Activated T-cell treated with anti-CD3 and anti-CD28 coated beads, Interleukin-2, amount 50 U/mL, for 4 hours (primary cell): ENCODE measurements at regions not wholly inside any gene's neighbourhood (a gene's known extent, or its start where the extent isn't known, plus 50 kb on each side); places are given as distances from the start of the nearest gene placed in this dataset.
"Not testable (repeated sequence)": the region's sequence is repeated elsewhere in the genome, so short reads cannot be mapped to it uniquely, and the experiment has no call there.

Experiments
- ATAC-seq, 2 donors: fragments of 200-7000 bp; cut with Tn5 transposase; one replicate each; pipeline ENCODE4 v1.10.0; 2021
- DNase-seq: peaks from one replicate; pipeline ENCODE4 v3.0.0-alpha.2; 2020
- H3K27me3 Mint-ChIP-seq: one replicate; pipeline ENCODE4 v1.8.0; 2021; ENCODE audit warnings: low read depth, mixed read lengths
- H3K36me3 Mint-ChIP-seq: one replicate; pipeline ENCODE4 v1.8.0; 2022; ENCODE audit warnings: mixed read lengths; ENCODE audit not compliant: insufficient read depth
- H3K4me1 Mint-ChIP-seq: one replicate; pipeline ENCODE4 v1.8.0; 2021; ENCODE audit warnings: low read depth, mixed read lengths
- H3K4me3 Mint-ChIP-seq: one replicate; pipeline ENCODE4 v1.8.0; 2021; ENCODE audit warnings: mild to moderate bottlenecking, moderate library complexity, mixed read lengths
- H3K9me3 Mint-ChIP-seq: one replicate; pipeline ENCODE4 v1.8.0; 2021; ENCODE audit warnings: mixed read lengths

- H3K9me3 Mint-ChIP-seq: peaks cover 4% of the 10 kb centered on the region
- no peaks in the 10 kb centered on the region for H3K4me1 Mint-ChIP-seq
- peaks cover 15% of the 10 kb centered on the region for H3K27me3 Mint-ChIP-seq
- no peak overlapping the region for H3K4me3 Mint-ChIP-seq
- no peaks in the 10 kb centered on the region for H3K36me3 Mint-ChIP-seq
- ATAC-seq (no peak), DNase-seq (no peak)
Measured at GRCh38 chr16:66176731-66177130, 189.8 kb upstream of the CDH5 start.

- DNase-seq (no peak), ATAC-seq (no peak)
- Mint-ChIP-seq H3K27me3 (peaks cover 15% of the 10 kb centered on the region), H3K4me3 (no peak overlapping the region), H3K36me3 (no peaks in the 10 kb centered on the region), H3K4me1 (no peaks in the 10 kb centered on the region), H3K9me3 (peaks cover 4% of the 10 kb centered on the region)
Measured at GRCh38 chr16:66176111-66176510, 190.4 kb upstream of the CDH5 start.

- H3K36me3 Mint-ChIP-seq: no peaks in the 10 kb centered on the region
- H3K4me3 Mint-ChIP-seq: no peak overlapping the region
- H3K9me3 Mint-ChIP-seq: peaks cover 4% of the 10 kb centered on the region
- ATAC-seq (no peak), DNase-seq (no peak)
- H3K4me1 Mint-ChIP-seq: no peaks in the 10 kb centered on the region
- H3K27me3 Mint-ChIP-seq: peaks cover 15% of the 10 kb centered on the region
Measured at GRCh38 chr16:66175636-66176035, 190.9 kb upstream of the CDH5 start.

GRCh38 chr16:66175058-66175457 is 191.4 kb upstream of the CDH5 start:
- Mint-ChIP-seq H3K4me1 (no peaks in the 10 kb centered on the region), H3K36me3 (no peaks in the 10 kb centered on the region), H3K9me3 (peaks cover under 1% of the 10 kb centered on the region), H3K27me3 (peaks cover 13% of the 10 kb centered on the region), H3K4me3 (no peak overlapping the region)
- DNase-seq (no peak), ATAC-seq (no peak)

- not testable (repeated sequence) for H3K9me3 Mint-ChIP-seq, ATAC-seq, H3K4me3 Mint-ChIP-seq, DNase-seq, H3K36me3 Mint-ChIP-seq, H3K4me1 Mint-ChIP-seq
- H3K27me3 Mint-ChIP-seq: peaks cover 13% of the 10 kb centered on the region
Measured at GRCh38 chr16:66173796-66174195, 192.7 kb upstream of the CDH5 start.

GRCh38 chr16:66173181-66173580 is 193.3 kb upstream of the CDH5 start:
- not testable (repeated sequence) for H3K4me3 Mint-ChIP-seq, H3K36me3 Mint-ChIP-seq, DNase-seq, ATAC-seq, H3K4me1 Mint-ChIP-seq, H3K9me3 Mint-ChIP-seq
- peaks cover 13% of the 10 kb centered on the region for H3K27me3 Mint-ChIP-seq

- Mint-ChIP-seq H3K4me3 (no peak overlapping the region), H3K27me3 (peaks cover 13% of the 10 kb centered on the region)
Measured at GRCh38 chr16:66172463-66172862, 194.0 kb upstream of the CDH5 start.

GRCh38 chr16:66171578-66171977 is 194.9 kb upstream of the CDH5 start:
- Mint-ChIP-seq H3K4me3 (no peak overlapping the region), H3K27me3 (peaks cover 6% of the 10 kb centered on the region), H3K4me1 (no peaks in the 10 kb centered on the region), H3K9me3 (no peaks in the 10 kb centered on the region), H3K36me3 (no peaks in the 10 kb centered on the region)
- DNase-seq: no peak
- ATAC-seq: no peak

More at GRCh38 chr16:66172463-66172862, 194.0 kb upstream of the CDH5 start:
- no peaks in the 10 kb centered on the region for H3K4me1 Mint-ChIP-seq
- H3K36me3 Mint-ChIP-seq: no peaks in the 10 kb centered on the region
- ATAC-seq (no peak), DNase-seq (no peak)
- H3K9me3 Mint-ChIP-seq: no peaks in the 10 kb centered on the region

- H3K4me1 Mint-ChIP-seq: no peaks in the 10 kb centered on the region
- H3K36me3 Mint-ChIP-seq: no peaks in the 10 kb centered on the region
- DNase-seq (no peak), ATAC-seq (no peak)
- no peaks in the 10 kb centered on the region for H3K9me3 Mint-ChIP-seq
- H3K4me3 Mint-ChIP-seq: no peak overlapping the region
- H3K27me3 Mint-ChIP-seq: peaks cover 2% of the 10 kb centered on the region
Measured at GRCh38 chr16:66170989-66171388, 195.5 kb upstream of the CDH5 start.

GRCh38 chr16:66169817-66170216 is 196.7 kb upstream of the CDH5 start:
- no peaks in the 10 kb centered on the region for H3K4me1 Mint-ChIP-seq
- no peak for DNase-seq
- no peaks in the 10 kb centered on the region for H3K36me3 Mint-ChIP-seq
- ATAC-seq: no peak
- no peaks in the 10 kb centered on the region for H3K9me3 Mint-ChIP-seq
- H3K27me3 Mint-ChIP-seq: peaks cover 2% of the 10 kb centered on the region
- no peak overlapping the region for H3K4me3 Mint-ChIP-seq

GRCh38 chr16:66168777-66169176 is 197.7 kb upstream of the CDH5 start:
- no peaks in the 10 kb centered on the region for H3K4me1 Mint-ChIP-seq
- H3K27me3 Mint-ChIP-seq: peaks cover 2% of the 10 kb centered on the region

GRCh38 chr16:66167564-66168291 is 198.8 kb upstream of the CDH5 start:
- no peak overlapping the region for H3K4me3 Mint-ChIP-seq
- H3K9me3 Mint-ChIP-seq: no peaks in the 10 kb centered on the region
- H3K27me3 Mint-ChIP-seq: peaks cover 3% of the 10 kb centered on the region
- H3K4me1 Mint-ChIP-seq: no peaks in the 10 kb centered on the region
- DNase-seq (no peak), ATAC-seq (no peak)
- H3K36me3 Mint-ChIP-seq: no peaks in the 10 kb centered on the region

More at GRCh38 chr16:66168777-66169176, 197.7 kb upstream of the CDH5 start:
- DNase-seq (no peak), ATAC-seq (no peak)
- Mint-ChIP-seq H3K36me3 (no peaks in the 10 kb centered on the region), H3K4me3 (no peak overlapping the region), H3K9me3 (no peaks in the 10 kb centered on the region)

GRCh38 chr16:66166490-66166889 is 200.0 kb upstream of the CDH5 start:
- Mint-ChIP-seq H3K4me1 (no peaks in the 10 kb centered on the region), H3K36me3 (no peaks in the 10 kb centered on the region), H3K9me3 (no peaks in the 10 kb centered on the region), H3K27me3 (peaks cover 3% of the 10 kb centered on the region), H3K4me3 (no peak overlapping the region)
- ATAC-seq: no peak
- DNase-seq: no peak

- H3K36me3 Mint-ChIP-seq: no peaks in the 10 kb centered on the region
- H3K4me1 Mint-ChIP-seq: no peaks in the 10 kb centered on the region
- ATAC-seq (no peak), DNase-seq (no peak)
- H3K9me3 Mint-ChIP-seq: no peaks in the 10 kb centered on the region
- no peak overlapping the region for H3K4me3 Mint-ChIP-seq
- H3K27me3 Mint-ChIP-seq: peaks cover 7% of the 10 kb centered on the region
Measured at GRCh38 chr16:66165879-66166278, 200.6 kb upstream of the CDH5 start.

GRCh38 chr16:66164581-66165247 is 201.8 kb upstream of the CDH5 start:
- Mint-ChIP-seq H3K4me1 (no peaks in the 10 kb centered on the region), H3K27me3 (peaks cover 7% of the 10 kb centered on the region), H3K36me3 (no peaks in the 10 kb centered on the region), H3K4me3 (no peak overlapping the region), H3K9me3 (no peaks in the 10 kb centered on the region)
- DNase-seq (no peak), ATAC-seq (no peak)
